ENCODE measurements at regions not wholly inside any gene's neighbourhood (a gene's known extent, or its start where the extent isn't known, plus 50 kb on each side); places are given as distances from the start of the nearest gene placed in this dataset.

DNA sequence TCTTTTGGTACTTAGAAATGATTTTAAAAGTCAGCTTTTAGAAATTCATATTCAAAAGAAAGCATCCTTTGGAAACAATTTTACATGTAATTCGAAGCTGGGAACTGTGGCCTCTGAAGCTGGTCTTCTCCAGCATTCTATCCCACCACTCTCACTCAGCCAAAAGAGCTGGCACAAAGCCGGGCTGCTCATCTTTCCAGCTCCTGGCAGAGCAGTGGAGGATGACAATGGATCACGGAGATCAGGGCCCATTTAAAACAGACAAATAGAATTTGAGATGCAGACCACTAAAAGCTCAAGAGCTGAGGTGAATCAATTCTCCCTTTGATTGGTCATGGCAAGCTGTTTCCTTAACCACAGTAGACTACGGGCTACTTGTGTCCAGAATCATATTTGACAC, 60.6 kb downstream of the OTOR start:
- in situ Hi-C loops (cut with MboI; ENCODE audit: low pct_unique_long_range_greater_than_20kb, low sequenced_read_pairs, unreplicated experiment): loop anchor here (25.0 kb wide), 1 partner anchor 629 kb away; no protein-coding TSS in a partner anchor
- no peak for DNase-seq (ENCODE audit: low spot score)
- TF ChIP-seq, protein P1, sequence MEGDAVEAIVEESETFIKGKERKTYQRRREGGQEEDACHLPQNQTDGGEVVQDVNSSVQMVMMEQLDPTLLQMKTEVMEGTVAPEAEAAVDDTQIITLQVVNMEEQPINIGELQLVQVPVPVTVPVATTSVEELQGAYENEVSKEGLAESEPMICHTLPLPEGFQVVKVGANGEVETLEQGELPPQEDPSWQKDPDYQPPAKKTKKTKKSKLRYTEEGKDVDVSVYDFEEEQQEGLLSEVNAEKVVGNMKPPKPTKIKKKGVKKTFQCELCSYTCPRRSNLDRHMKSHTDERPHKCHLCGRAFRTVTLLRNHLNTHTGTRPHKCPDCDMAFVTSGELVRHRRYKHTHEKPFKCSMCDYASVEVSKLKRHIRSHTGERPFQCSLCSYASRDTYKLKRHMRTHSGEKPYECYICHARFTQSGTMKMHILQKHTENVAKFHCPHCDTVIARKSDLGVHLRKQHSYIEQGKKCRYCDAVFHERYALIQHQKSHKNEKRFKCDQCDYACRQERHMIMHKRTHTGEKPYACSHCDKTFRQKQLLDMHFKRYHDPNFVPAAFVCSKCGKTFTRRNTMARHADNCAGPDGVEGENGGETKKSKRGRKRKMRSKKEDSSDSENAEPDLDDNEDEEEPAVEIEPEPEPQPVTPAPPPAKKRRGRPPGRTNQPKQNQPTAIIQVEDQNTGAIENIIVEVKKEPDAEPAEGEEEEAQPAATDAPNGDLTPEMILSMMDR (IDR thresholded peaks at IDR 0.05; ENCODE audit: extremely low read depth, insufficient read depth, missing control alignments): no peak

DNA sequence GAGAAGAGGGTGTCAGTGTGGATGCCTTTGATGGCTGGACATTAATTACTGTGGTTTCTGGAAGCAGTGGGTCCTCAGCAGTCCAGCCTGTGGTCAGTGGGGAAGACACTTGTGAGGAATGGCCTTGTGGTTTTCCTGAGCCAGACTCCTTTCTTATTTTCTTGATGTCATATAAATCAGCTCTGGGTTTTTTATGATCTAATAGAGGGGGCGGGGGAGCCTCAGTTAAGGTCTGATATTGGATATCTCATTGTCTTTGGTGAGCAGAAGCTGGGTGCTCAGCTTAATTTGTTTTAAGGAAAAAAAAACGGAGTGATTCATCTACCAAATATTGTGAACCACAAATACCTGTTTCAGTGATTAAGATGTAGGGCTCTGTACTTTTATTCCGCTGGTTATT, 62.1 kb downstream of the OTOR start:
- in situ Hi-C loops (cut with MboI; ENCODE audit: low pct_unique_long_range_greater_than_20kb, low sequenced_read_pairs, unreplicated experiment): loop anchor here (25.0 kb wide), 1 partner anchor 627 kb away; no protein-coding TSS in a partner anchor

DNA sequence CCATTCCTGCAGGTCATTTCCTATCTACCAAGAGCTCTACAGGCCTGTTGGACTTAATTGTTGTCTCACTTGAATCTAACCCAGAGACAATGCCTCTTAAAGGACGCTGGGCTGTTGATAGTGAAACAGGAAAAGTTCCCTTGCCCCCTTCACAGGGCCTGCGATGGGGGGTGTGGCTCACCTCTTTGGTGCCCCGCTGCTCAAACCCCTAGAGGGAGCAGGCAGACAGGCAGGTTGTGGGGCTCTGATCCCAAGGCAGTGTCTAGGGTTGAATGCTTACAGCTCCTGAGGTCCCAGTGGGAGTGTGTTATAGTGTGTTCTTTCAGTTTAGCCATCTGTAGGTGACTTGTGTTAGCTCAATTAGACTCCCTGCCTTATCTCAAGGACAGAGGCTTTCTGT, 68.0 kb downstream of the OTOR start:
- no peak for DNase-seq (ENCODE audit: low spot score)
- TF ChIP-seq, protein P1 (IDR thresholded peaks at IDR 0.05; ENCODE audit: extremely low read depth, insufficient read depth, missing control alignments): no peak
- in situ Hi-C loops (cut with MboI; ENCODE audit: low pct_unique_long_range_greater_than_20kb, low sequenced_read_pairs, unreplicated experiment): loop anchor here (25.0 kb wide), 1 partner anchor 621 kb away; no protein-coding TSS in a partner anchor

More for the DNA sequence above, 62.1 kb downstream of the OTOR start:
- DNase-seq (ENCODE audit: low spot score): no peak
- TF ChIP-seq, protein P1 (IDR thresholded peaks at IDR 0.05; ENCODE audit: extremely low read depth, insufficient read depth, missing control alignments): no peak

DNA sequence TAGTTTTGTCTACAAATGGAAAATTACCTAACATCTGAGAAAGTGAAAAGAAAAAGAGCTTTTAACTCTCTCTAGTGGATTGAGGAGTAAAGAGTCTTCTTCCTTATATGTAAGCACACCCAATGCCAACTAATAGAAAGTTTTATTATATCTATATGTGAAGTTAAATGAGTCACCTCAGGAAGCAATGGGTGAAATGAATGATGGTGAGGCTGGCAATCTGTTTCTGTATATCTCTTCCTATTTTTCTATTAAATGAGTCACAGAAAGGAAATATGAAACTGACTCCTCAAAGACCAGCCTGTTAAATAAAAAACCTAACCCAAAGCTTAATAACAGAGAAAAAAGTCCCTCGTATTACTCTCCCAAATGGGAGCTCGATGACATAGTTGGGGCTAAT, 71.3 kb downstream of the OTOR start:
- in situ Hi-C loops (cut with MboI; ENCODE audit: low pct_unique_long_range_greater_than_20kb, low sequenced_read_pairs, unreplicated experiment): loop anchor here (25.0 kb wide), 1 partner anchor 618 kb away; no protein-coding TSS in a partner anchor
- TF ChIP-seq, protein P1 (IDR thresholded peaks at IDR 0.05; ENCODE audit: extremely low read depth, insufficient read depth, missing control alignments): no peak
- DNase-seq (ENCODE audit: low spot score): no peak

DNA sequence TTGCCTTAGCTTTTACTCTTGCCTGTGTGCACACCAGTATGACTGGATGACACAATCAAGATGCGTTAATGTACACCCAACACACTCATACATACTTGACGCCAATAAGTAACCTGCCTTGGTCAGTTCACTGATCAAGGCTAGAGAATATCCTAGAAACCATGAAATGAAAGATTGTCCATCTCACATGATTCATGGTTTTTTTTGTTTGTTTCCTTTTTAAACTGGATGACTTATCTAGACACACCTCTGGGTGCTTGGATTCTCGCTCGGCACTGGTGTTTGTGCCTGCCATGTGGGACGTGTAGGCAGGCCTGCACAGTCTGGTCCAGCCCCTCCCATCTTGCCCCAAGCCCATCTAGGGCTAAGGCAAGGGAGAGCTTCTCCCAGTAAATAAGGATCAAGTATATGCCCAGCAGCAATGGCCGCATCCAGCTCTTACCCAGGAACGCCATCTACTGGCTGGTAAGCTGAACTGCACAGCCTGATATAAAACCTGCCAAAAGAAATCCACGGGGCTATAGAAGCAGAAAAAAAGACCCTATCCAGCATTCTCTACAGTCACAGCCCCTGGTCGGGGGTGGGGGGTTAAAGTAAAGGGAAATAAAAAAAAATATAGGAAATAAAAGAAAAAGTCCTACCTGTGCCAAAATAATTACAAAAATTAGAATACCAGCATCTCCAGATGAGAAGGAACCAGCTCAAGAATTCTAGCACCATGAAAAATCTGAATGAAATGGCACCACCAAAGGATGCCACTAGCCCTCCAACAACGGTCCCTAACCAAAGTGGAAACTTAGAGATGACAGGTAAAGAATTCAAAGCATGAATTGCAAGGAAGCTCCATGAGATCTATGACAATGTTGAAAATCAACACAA, 73.3 kb downstream of the OTOR start:
- in situ Hi-C loops (cut with MboI; ENCODE audit: low pct_unique_long_range_greater_than_20kb, low sequenced_read_pairs, unreplicated experiment): loop anchor here (25.0 kb wide), 1 partner anchor 616 kb away; no protein-coding TSS in a partner anchor
- peak; percentile 35 for DNase-seq (ENCODE audit: low spot score)
- TF ChIP-seq, protein P1 (IDR thresholded peaks at IDR 0.05; ENCODE audit: extremely low read depth, insufficient read depth, missing control alignments): peak; percentile 93

DNA sequence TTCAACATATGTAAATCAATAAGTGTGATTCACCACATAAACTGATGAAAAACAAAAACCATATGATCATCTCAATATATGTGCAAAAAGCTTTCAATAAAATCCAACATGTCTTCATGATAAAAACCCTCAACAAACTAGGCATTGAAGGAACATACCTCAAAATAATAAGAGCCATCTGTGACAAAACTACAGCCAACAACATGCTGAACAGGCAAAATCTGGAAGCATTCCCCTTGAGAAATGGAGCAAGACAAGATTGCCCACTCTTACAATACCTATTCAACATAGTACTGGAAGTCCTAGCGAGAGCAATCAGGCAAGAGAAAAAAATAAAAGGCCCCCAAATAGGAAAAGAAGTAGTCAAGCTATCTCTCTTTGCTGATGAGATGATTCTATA, 76.5 kb downstream of the OTOR start:
- in situ Hi-C loops (cut with MboI; ENCODE audit: low pct_unique_long_range_greater_than_20kb, low sequenced_read_pairs, unreplicated experiment): loop anchor here (25.0 kb wide), 1 partner anchor 613 kb away; no protein-coding TSS in a partner anchor
- no peak for DNase-seq (ENCODE audit: low spot score)
- TF ChIP-seq, protein P1 (IDR thresholded peaks at IDR 0.05; ENCODE audit: extremely low read depth, insufficient read depth, missing control alignments): no peak

Data from GM13977 (cell line).